ENCODE measurements at regions not wholly inside any gene's neighbourhood (a gene's known extent, or its start where the extent isn't known, plus 50 kb on each side); places are given as distances from the start of the nearest gene placed in this dataset.
"Not testable (repeated sequence)": the region's sequence is repeated elsewhere in the genome, so short reads cannot be mapped to it uniquely, and the experiment has no call there.

- no peak for DNase-seq (ENCODE audit: low read depth)
These were observed 304.9 kb upstream of the POU1F1 start for GRCh38 chr3:87581240-87581639.

GRCh38 chr3:87576752-87577151, 300.4 kb upstream of the POU1F1 start:
- DNase-seq (ENCODE audit: low read depth), result no peak

GRCh38 chr3:87575550-87575949, 299.2 kb upstream of the POU1F1 start:
- DNase-seq (ENCODE audit: low read depth), result no peak

GRCh38 chr3:87568331-87568730, 291.9 kb upstream of the POU1F1 start:
- DNase-seq (ENCODE audit: low read depth), result no peak

GRCh38 chr3:87564438-87564837, 288.1 kb upstream of the POU1F1 start:
- DNase-seq (ENCODE audit: low read depth), result no peak

- DNase-seq (ENCODE audit: low read depth), result no peak
These were observed 287.3 kb upstream of the POU1F1 start for GRCh38 chr3:87563712-87564111.

GRCh38 chr3:87558492-87558891, 282.1 kb upstream of the POU1F1 start:
- no peak for DNase-seq (ENCODE audit: low read depth)

- DNase-seq (ENCODE audit: low read depth), result no peak
These were observed 278.9 kb upstream of the POU1F1 start for GRCh38 chr3:87555290-87555689.

- no peak for DNase-seq (ENCODE audit: low read depth)
These were observed 276.7 kb upstream of the POU1F1 start for GRCh38 chr3:87553058-87553457.

- no peak for DNase-seq (ENCODE audit: low read depth)
These were observed 274.5 kb upstream of the POU1F1 start for GRCh38 chr3:87550892-87551291.

- no peak for DNase-seq (ENCODE audit: low read depth)
These were observed 272.8 kb upstream of the POU1F1 start for GRCh38 chr3:87549208-87549607.

GRCh38 chr3:87548271-87548670, 271.9 kb upstream of the POU1F1 start:
- DNase-seq (ENCODE audit: low read depth), result no peak

- no peak for DNase-seq (ENCODE audit: low read depth)
These were observed 269.8 kb upstream of the POU1F1 start for GRCh38 chr3:87546216-87546615.

GRCh38 chr3:87543408-87543807, 267.0 kb upstream of the POU1F1 start:
- DNase-seq (ENCODE audit: low read depth), result not testable (repeated sequence)

- no peak for DNase-seq (ENCODE audit: low read depth)
These were observed 265.3 kb upstream of the POU1F1 start for GRCh38 chr3:87541723-87542122.

GRCh38 chr3:87538722-87539121, 262.3 kb upstream of the POU1F1 start:
- not testable (repeated sequence) for DNase-seq (ENCODE audit: low read depth)

GRCh38 chr3:87509401-87509800, 233.0 kb upstream of the POU1F1 start:
- no peak for DNase-seq (ENCODE audit: low read depth)

- no peak for DNase-seq (ENCODE audit: low read depth)
These were observed 232.5 kb upstream of the POU1F1 start for GRCh38 chr3:87508921-87509320.

GRCh38 chr3:87507753-87508152, 231.4 kb upstream of the POU1F1 start:
- no peak for DNase-seq (ENCODE audit: low read depth)

- DNase-seq (ENCODE audit: low read depth), result peak; percentile 76
These were observed 227.6 kb upstream of the POU1F1 start for GRCh38 chr3:87503900-87504498.

GRCh38 chr3:87501076-87501475, 224.7 kb upstream of the POU1F1 start:
- no peak for DNase-seq (ENCODE audit: low read depth)

GRCh38 chr3:87498358-87499080, 222.1 kb upstream of the POU1F1 start:
- no peak for DNase-seq (ENCODE audit: low read depth)

GRCh38 chr3:87495938-87496337, 219.6 kb upstream of the POU1F1 start:
- no peak for DNase-seq (ENCODE audit: low read depth)

GRCh38 chr3:87494264-87494663, 217.9 kb upstream of the POU1F1 start:
- no peak for DNase-seq (ENCODE audit: low read depth)

All from EH (cell line).